ENCODE measurements at regions not wholly inside any gene's neighbourhood (a gene's known extent, or its start where the extent isn't known, plus 50 kb on each side); places are given as distances from the start of the nearest gene placed in this dataset.

DNA sequence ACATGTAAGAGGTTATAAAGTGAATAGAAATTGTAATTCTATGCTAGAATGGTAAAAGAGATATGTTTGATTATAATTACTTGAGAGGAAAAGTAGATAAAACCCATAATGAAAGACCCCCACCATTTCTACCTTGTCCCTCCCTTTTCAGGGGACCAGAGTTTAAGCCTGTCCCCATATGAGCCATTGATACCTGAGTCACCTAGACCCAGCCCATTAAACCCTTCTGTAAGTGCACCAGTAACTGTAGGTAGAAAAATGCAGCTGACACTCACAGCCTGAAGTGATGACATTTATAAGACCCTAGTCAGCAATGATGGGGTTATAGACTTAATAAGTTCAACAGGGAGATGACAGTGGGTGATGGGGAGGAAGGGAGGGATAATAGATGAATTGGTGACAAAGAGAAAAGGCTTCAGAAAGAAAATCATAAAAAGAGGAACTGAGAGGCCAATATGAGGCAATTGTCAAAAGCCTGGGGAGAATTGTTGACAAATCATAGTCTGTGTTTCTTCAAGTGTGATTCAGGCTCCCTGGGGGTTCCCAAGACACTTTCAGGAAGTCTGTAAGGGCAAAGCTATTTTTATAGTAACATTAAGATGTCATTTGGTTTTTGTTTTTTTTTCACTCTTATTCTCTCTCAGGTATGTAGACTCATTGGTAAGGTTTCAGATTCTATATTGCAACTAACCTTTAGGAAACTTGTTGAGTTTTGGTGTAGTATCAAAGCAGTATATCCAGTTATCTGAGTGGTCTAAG is 544.2 kb downstream of the SATB2 start:
- Histone ChIP-seq H2AFZ (ENCODE audit: low read length) (no peak overlapping the region), H3K4me2 (ENCODE audit: low read length) (peak overlapping the region; percentile 50; the same call in 1 of the 2 replicates), H3K4me3 (ENCODE audit: low read depth, low read length, poor library complexity, severe bottlenecking) (no peak overlapping the region)

DNA sequence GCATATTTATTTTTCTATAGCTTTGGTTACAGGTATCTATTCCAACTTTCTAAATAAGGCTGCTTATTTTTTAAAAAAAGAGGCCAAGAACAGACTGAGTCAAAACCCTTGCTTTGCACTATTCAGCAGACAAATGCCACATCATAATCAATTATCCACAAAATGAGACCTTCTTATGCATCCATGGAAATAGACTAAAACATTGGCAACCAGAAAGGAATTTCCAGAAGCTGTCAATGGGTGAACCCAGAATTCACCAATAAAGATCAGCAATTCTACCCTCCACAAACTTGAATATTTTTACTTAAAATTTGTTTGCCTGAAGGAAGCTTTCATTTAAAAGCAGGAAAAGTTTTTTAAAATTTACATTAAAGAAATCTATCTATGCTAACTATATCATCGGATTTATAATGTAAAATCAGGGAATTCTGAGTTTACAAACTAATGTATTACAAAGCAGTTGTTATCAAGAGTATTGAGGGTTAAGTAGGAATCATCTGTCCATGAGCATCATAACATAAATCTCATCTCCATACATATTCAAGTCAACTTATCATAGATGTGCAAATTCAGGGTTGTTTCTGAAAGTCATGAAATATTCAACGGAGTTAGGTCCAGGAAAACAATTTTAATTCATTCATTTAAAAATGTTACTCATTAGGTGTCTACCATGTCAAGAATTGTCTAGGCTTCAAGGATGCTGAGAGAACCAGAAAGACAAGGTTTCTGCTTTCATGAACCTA is 548.0 kb downstream of the SATB2 start:
- Histone ChIP-seq H3K4me3 (ENCODE audit: low read depth, low read length, poor library complexity, severe bottlenecking) (no peak overlapping the region), H3K27ac (ENCODE audit: low read depth, low read length, poor library complexity, severe bottlenecking) (no peak overlapping the region), H3K9ac (ENCODE audit: low read length) (no peak overlapping the region), H3K79me2 (ENCODE audit: insufficient read depth, low read length) (no peaks in the 10 kb centered on the region), H3K4me1 (ENCODE audit: insufficient read depth, low read length, severe bottlenecking) (peaks cover 15% of the 10 kb centered on the region), H3K36me3 (ENCODE audit: insufficient read depth, low read length) (no peaks in the 10 kb centered on the region), H3K9me3 (ENCODE audit: low read length) (no peaks in the 10 kb centered on the region), H3K27me3 (ENCODE audit: insufficient read depth, low read length) (no peaks in the 10 kb centered on the region), H2AFZ (ENCODE audit: low read length) (no peak overlapping the region), H3K9me2 (ENCODE audit: low read depth, low read length) (no peaks in the 10 kb centered on the region), H3F3A (ENCODE audit: insufficient read depth, low read length) (no peaks in the 10 kb centered on the region; the same call in 1 of the 2 replicates), H3K4me2 (ENCODE audit: low read length) (no peak overlapping the region), H4K20me1 (ENCODE audit: insufficient read depth, low read length) (no peaks in the 10 kb centered on the region)
- TF ChIP-seq EZH2 (IDR thresholded peaks at IDR 0.05; ENCODE audit: borderline replicate concordance, low read length): no peak
- TF ChIP-seq, protein P1, sequence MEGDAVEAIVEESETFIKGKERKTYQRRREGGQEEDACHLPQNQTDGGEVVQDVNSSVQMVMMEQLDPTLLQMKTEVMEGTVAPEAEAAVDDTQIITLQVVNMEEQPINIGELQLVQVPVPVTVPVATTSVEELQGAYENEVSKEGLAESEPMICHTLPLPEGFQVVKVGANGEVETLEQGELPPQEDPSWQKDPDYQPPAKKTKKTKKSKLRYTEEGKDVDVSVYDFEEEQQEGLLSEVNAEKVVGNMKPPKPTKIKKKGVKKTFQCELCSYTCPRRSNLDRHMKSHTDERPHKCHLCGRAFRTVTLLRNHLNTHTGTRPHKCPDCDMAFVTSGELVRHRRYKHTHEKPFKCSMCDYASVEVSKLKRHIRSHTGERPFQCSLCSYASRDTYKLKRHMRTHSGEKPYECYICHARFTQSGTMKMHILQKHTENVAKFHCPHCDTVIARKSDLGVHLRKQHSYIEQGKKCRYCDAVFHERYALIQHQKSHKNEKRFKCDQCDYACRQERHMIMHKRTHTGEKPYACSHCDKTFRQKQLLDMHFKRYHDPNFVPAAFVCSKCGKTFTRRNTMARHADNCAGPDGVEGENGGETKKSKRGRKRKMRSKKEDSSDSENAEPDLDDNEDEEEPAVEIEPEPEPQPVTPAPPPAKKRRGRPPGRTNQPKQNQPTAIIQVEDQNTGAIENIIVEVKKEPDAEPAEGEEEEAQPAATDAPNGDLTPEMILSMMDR (IDR thresholded peaks at IDR 0.05; ENCODE audit: low read length): no peak

More for the DNA sequence above, 544.2 kb downstream of the SATB2 start:
- TF ChIP-seq EZH2 (IDR thresholded peaks at IDR 0.05; ENCODE audit: borderline replicate concordance, low read length): no peak
- TF ChIP-seq, protein P1 (IDR thresholded peaks at IDR 0.05; ENCODE audit: low read length): no peak
- Histone ChIP-seq H3K4me1 (ENCODE audit: insufficient read depth, low read length, severe bottlenecking) (peaks cover 15% of the 10 kb centered on the region), H3K9me2 (ENCODE audit: low read depth, low read length) (no peaks in the 10 kb centered on the region), H4K20me1 (ENCODE audit: insufficient read depth, low read length) (no peaks in the 10 kb centered on the region), H3K27ac (ENCODE audit: low read depth, low read length, poor library complexity, severe bottlenecking) (peak overlapping the region; percentile 50), H3K27me3 (ENCODE audit: insufficient read depth, low read length) (no peaks in the 10 kb centered on the region), H3K79me2 (ENCODE audit: insufficient read depth, low read length) (no peaks in the 10 kb centered on the region), H3K9me3 (ENCODE audit: low read length) (no peaks in the 10 kb centered on the region), H3K9ac (ENCODE audit: low read length) (no peak overlapping the region), H3K36me3 (ENCODE audit: insufficient read depth, low read length) (no peaks in the 10 kb centered on the region), H3F3A (ENCODE audit: insufficient read depth, low read length) (no peaks in the 10 kb centered on the region; the same call in 1 of the 2 replicates)

DNA sequence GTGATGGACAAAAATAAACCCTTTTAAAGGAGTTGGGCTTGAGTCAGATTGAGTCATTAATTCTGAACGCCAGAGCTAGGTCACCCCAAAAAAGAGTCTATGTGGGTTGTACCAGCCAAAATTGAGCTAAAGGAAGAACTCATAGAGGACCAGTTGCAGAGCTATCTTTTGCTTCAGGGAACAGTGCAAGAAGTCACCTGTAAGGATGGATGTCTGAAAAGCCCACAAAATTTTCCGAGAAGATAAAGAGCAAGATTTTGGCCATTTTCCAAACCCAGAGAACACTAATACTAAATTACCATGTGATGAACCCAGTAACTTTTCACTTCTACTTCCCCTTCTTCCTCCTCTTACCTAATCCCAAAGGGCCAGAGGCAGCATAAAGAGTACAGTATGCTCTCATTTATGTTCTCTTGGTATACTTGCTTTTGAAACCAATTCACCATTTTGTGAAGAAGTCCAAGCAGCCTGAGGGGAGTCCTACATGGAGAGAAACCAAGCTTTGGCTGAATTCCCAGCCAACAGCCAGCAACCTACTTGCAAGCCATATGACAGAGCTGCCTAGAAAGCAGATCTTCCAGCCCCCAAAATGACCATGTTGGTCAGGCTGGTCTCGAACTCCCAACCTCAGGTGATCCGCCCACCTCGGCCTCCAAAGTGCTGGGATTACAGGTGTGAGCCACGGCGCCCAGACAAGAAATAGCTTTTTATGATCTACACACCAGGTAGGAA is 551.7 kb downstream of the SATB2 start:
- Histone ChIP-seq H4K20me1 (ENCODE audit: insufficient read depth, low read length) (no peaks in the 10 kb centered on the region), H3K4me1 (ENCODE audit: insufficient read depth, low read length, severe bottlenecking) (no peaks in the 10 kb centered on the region), H3K9me2 (ENCODE audit: low read depth, low read length) (no peaks in the 10 kb centered on the region), H2AFZ (ENCODE audit: low read length) (no peak overlapping the region), H3K79me2 (ENCODE audit: insufficient read depth, low read length) (no peaks in the 10 kb centered on the region), H3K36me3 (ENCODE audit: insufficient read depth, low read length) (no peaks in the 10 kb centered on the region), H3K4me2 (ENCODE audit: low read length) (no peak overlapping the region), H3K27ac (ENCODE audit: low read depth, low read length, poor library complexity, severe bottlenecking) (no peak overlapping the region), H3F3A (ENCODE audit: insufficient read depth, low read length) (no peaks in the 10 kb centered on the region), H3K4me3 (ENCODE audit: low read depth, low read length, poor library complexity, severe bottlenecking) (no peak overlapping the region), H3K9ac (ENCODE audit: low read length) (no peak overlapping the region), H3K27me3 (ENCODE audit: insufficient read depth, low read length) (no peaks in the 10 kb centered on the region), H3K9me3 (ENCODE audit: low read length) (no peaks in the 10 kb centered on the region)
- TF ChIP-seq EZH2 (IDR thresholded peaks at IDR 0.05; ENCODE audit: borderline replicate concordance, low read length): no peak
- TF ChIP-seq, protein P1 (IDR thresholded peaks at IDR 0.05; ENCODE audit: low read length): no peak

Measured in OCI-LY1 (cell line).